ENCODE measurements at regions not wholly inside any gene's neighbourhood (a gene's known extent, or its start where the extent isn't known, plus 50 kb on each side); places are given as distances from the start of the nearest gene placed in this dataset.

- no peak for TF ChIP-seq CTCF (IDR thresholded peaks at IDR 0.05; ENCODE audit: poor library complexity)
- TF ChIP-seq EZH2 (IDR thresholded peaks at IDR 0.05; ENCODE audit: borderline replicate concordance), result no peak
Measured at GRCh38 chr2:119066272-119066804, 92.2 kb downstream of the C1QL2 start.
